Activated B cell treated with CpG ODN at 0.5 μM for 24 hours (primary cell): ENCODE measurements at regions not wholly inside any gene's neighbourhood (a gene's known extent, or its start where the extent isn't known, plus 50 kb on each side); places are given as distances from the start of the nearest gene placed in this dataset.

Source experiments
- ATAC-seq: fragments of 200-7000 bp; cut with Tn5 transposase; one replicate; pipeline ENCODE4 v1.10.0; 2021; ENCODE audit warnings: low read depth, mild to moderate bottlenecking, moderate library complexity
- CTCF ChIA-PET: fragments of 350-600 bp; sonication (Branson Sonifier 250); formaldehyde crosslinking; loops from one replicate; lab custom pipeline; 2021; ENCODE audit warnings: antibody characterized with exemption; lab: Charles Lee
- POLR2A ChIA-PET: fragments of 350-600 bp; sonication (Branson Sonifier 250); formaldehyde crosslinking; loops from one replicate; lab custom pipeline; 2021; ENCODE audit warnings: antibody characterized with exemption; lab: Charles Lee
- DNase-seq: peaks from one replicate; pipeline ENCODE4 v3.0.0; 2022
- H3K27ac Mint-ChIP-seq: one replicate; pipeline ENCODE4 v1.8.0; 2020; ENCODE audit warnings: mixed read lengths
- H3K27me3 Mint-ChIP-seq: one replicate; pipeline ENCODE4 v1.8.0; 2021; ENCODE audit warnings: mixed read lengths
- H3K36me3 Mint-ChIP-seq: one replicate; pipeline ENCODE4 v1.8.0; 2021; ENCODE audit warnings: low read depth, mixed read lengths
- H3K4me1 Mint-ChIP-seq: one replicate; pipeline ENCODE4 v1.8.0; 2021; ENCODE audit warnings: mixed read lengths
- H3K4me3 Mint-ChIP-seq: one replicate; pipeline ENCODE4 v1.8.0; 2020; ENCODE audit warnings: mild to moderate bottlenecking, mixed read lengths
- H3K9me3 Mint-ChIP-seq: one replicate; pipeline ENCODE4 v1.8.0; 2020; ENCODE audit warnings: mixed read lengths
- CTCF ChIP-seq: fragments of 200-600 bp; IDR thresholded peaks from one replicate; pipeline ENCODE4 v1.8.0; 2022; ENCODE audit warnings: antibody characterized with exemption, mild to moderate bottlenecking
- intact Hi-C: fragments of 100-400 bp; cut with micrococcal nuclease; formaldehyde crosslinking; loops from one replicate; pipeline ENCODE4 v1.15.1; 2024

GRCh38 chr1:30092051-30092858, 631.1 kb downstream of the MATN1 start:
- Mint-ChIP-seq H3K4me1 (no peaks in the 10 kb centered on the region), H3K4me3 (no peak overlapping the region), H3K36me3 (no peaks in the 10 kb centered on the region), H3K9me3 (peaks cover 24% of the 10 kb centered on the region), H3K27me3 (peaks cover 14% of the 10 kb centered on the region), H3K27ac (no peak overlapping the region)
- DNase-seq (no peak), ATAC-seq (no peak)
- intact Hi-C loops: no loop called here
- ChIA-PET CTCF (no interaction called here), POLR2A (no interaction called here)
- TF ChIP-seq CTCF: no peak

GRCh38 chr1:30090162-30090820, 633.1 kb downstream of the MATN1 start:
- H3K36me3 Mint-ChIP-seq: no peaks in the 10 kb centered on the region
- DNase-seq: no peak
- peaks cover 24% of the 10 kb centered on the region for H3K27me3 Mint-ChIP-seq
- intact Hi-C loops: no loop called here
- H3K4me3 Mint-ChIP-seq: no peak overlapping the region
- peaks cover 24% of the 10 kb centered on the region for H3K9me3 Mint-ChIP-seq
- ChIA-PET CTCF (no interaction called here), POLR2A (no interaction called here)
- no peak for TF ChIP-seq CTCF
- H3K27ac Mint-ChIP-seq: no peak overlapping the region
- no peak for ATAC-seq
- H3K4me1 Mint-ChIP-seq: peaks cover 2% of the 10 kb centered on the region

- CTCF ChIA-PET: no interaction called here
- peaks cover 32% of the 10 kb centered on the region for H3K27me3 Mint-ChIP-seq
- POLR2A ChIA-PET: no interaction called here
Measured at GRCh38 chr1:30089024-30089430, 634.4 kb downstream of the MATN1 start.

GRCh38 chr1:30088594-30088993, 634.8 kb downstream of the MATN1 start:
- Mint-ChIP-seq H3K27ac (no peak overlapping the region), H3K4me1 (peaks cover 2% of the 10 kb centered on the region), H3K9me3 (peaks cover 23% of the 10 kb centered on the region), H3K4me3 (no peak overlapping the region), H3K36me3 (no peaks in the 10 kb centered on the region), H3K27me3 (peaks cover 37% of the 10 kb centered on the region)
- intact Hi-C loops: no loop called here
- DNase-seq: no peak
- ATAC-seq: no peak
- no peak for TF ChIP-seq CTCF
- ChIA-PET CTCF (no interaction called here), POLR2A (no interaction called here)

More at GRCh38 chr1:30089024-30089430, 634.4 kb downstream of the MATN1 start:
- H3K9me3 Mint-ChIP-seq: peaks cover 24% of the 10 kb centered on the region
- ATAC-seq (no peak), DNase-seq (no peak)
- H3K4me1 Mint-ChIP-seq: peaks cover 2% of the 10 kb centered on the region
- no peak for TF ChIP-seq CTCF
- H3K27ac Mint-ChIP-seq: no peak overlapping the region
- intact Hi-C loops: no loop called here
- H3K36me3 Mint-ChIP-seq: no peaks in the 10 kb centered on the region
- no peak overlapping the region for H3K4me3 Mint-ChIP-seq

GRCh38 chr1:30087465-30087864, 635.9 kb downstream of the MATN1 start:
- Mint-ChIP-seq H3K9me3 (peaks cover 14% of the 10 kb centered on the region), H3K27me3 (peaks cover 44% of the 10 kb centered on the region), H3K4me1 (peaks cover 2% of the 10 kb centered on the region), H3K36me3 (no peaks in the 10 kb centered on the region), H3K4me3 (no peak overlapping the region), H3K27ac (no peak overlapping the region)
- DNase-seq: no peak
- no peak for ATAC-seq
- CTCF ChIA-PET: interaction anchor here (0.6 kb wide), 1 partner anchor 436 kb away, joined by 3 read pairs; no protein-coding TSS in a partner anchor
- POLR2A ChIA-PET: no interaction called here
- intact Hi-C loops: no loop called here
- no peak for TF ChIP-seq CTCF
